C4-2B (cell line): ENCODE measurements at regions not wholly inside any gene's neighbourhood (a gene's known extent, or its start where the extent isn't known, plus 50 kb on each side); places are given as distances from the start of the nearest gene placed in this dataset.

Source experiments
- H3K27ac ChIP-seq: fragments of 450-650 bp; 2 replicates; pipeline ENCODE4 v1.5.1; 2017
- ZFX ChIP-seq: fragments of 450-650 bp; IDR thresholded peaks from 2 replicates; pipeline ENCODE4 v1.6.1; 2017
- TF ChIP-seq, protein P1 (sequence below): fragments of 450-650 bp; conservative IDR thresholded peaks from 2 replicates; pipeline ENCODE4 v1.5.1; 2017; ENCODE audit warnings: mild to moderate bottlenecking

DNA sequence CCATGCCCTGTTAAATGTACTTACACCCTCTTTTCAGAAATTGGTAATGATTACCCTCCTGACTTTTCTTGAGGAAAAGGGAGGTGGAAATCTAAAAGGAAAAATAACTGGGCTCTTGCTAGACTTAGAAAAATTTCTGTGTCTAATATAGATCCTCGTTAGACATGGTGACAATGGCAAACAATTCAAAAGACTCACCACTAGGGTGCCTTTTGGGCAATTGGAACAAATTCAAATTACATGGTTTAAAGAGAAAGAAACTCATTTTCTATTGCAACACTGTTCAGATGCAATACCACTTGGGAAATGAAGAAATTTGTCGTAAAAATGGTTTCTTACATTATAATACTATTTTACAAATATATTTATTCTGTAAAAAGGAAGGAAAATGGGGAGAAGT lies 950.1 kb downstream of the GRM8 start:
- TF ChIP-seq ZFX = no peak
- TF ChIP-seq, protein P1, sequence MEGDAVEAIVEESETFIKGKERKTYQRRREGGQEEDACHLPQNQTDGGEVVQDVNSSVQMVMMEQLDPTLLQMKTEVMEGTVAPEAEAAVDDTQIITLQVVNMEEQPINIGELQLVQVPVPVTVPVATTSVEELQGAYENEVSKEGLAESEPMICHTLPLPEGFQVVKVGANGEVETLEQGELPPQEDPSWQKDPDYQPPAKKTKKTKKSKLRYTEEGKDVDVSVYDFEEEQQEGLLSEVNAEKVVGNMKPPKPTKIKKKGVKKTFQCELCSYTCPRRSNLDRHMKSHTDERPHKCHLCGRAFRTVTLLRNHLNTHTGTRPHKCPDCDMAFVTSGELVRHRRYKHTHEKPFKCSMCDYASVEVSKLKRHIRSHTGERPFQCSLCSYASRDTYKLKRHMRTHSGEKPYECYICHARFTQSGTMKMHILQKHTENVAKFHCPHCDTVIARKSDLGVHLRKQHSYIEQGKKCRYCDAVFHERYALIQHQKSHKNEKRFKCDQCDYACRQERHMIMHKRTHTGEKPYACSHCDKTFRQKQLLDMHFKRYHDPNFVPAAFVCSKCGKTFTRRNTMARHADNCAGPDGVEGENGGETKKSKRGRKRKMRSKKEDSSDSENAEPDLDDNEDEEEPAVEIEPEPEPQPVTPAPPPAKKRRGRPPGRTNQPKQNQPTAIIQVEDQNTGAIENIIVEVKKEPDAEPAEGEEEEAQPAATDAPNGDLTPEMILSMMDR = peak; percentile 68
- H3K27ac ChIP-seq = no peak overlapping the region

GRCh38 chr7:126286317-126286716 lies 966.4 kb downstream of the GRM8 start:
- TF ChIP-seq ZFX = no peak
- TF ChIP-seq, protein P1 = no peak
- H3K27ac ChIP-seq = no peak overlapping the region

GRCh38 chr7:126236261-126236660 lies 1016.5 kb downstream of the GRM8 start:
- H3K27ac ChIP-seq = no peak overlapping the region
- TF ChIP-seq, protein P1 = no peak

GRCh38 chr7:126228356-126229061 lies 1024.2 kb downstream of the GRM8 start:
- TF ChIP-seq ZFX = no peak
- no peak overlapping the region for H3K27ac ChIP-seq

DNA sequence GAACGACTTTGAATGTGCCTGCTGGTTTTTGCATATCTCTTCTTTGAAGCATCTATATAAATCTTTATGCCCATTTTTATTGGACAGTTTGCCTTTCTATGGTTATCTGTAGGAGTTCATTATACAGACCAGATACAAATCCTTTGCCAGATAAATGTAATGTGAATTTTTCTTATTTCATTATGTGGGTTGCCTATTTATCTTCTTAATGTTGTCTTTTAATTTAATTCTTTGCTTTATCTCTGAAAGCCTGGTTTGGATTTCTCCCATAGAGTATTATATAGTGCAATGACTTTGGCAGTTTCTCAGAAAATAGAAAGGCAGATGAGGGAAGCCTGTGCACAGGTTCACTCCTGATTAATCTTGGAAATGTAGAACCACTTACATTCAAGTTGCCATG lies 1025.1 kb downstream of the GRM8 start:
- TF ChIP-seq, protein P1 = no peak
- no peak for TF ChIP-seq ZFX
- no peak overlapping the region for H3K27ac ChIP-seq

DNA sequence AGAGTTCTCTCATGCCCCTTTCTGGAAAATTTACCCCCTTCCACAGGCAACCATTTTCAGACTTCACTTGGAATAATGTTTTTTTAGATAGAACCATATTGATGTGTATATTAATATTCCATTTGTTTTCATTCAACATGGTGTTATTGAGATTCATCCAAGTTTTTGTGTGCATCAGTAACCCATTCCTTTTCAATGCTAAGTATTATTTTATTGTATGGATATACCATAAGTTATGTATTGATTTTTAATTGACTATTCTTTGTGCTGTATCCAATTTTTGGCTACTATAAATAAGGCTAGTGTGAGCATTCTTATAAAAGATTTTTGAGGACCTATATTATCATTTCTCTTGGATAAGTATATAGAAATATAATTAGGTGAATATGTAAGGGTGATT lies 1025.7 kb downstream of the GRM8 start:
- H3K27ac ChIP-seq = no peak overlapping the region
- no peak for TF ChIP-seq ZFX
- TF ChIP-seq, protein P1 = no peak

GRCh38 chr7:126223729-126224128 lies 1029.0 kb downstream of the GRM8 start:
- H3K27ac ChIP-seq = no peak overlapping the region
- TF ChIP-seq, protein P1 = no peak
- TF ChIP-seq ZFX = no peak

DNA sequence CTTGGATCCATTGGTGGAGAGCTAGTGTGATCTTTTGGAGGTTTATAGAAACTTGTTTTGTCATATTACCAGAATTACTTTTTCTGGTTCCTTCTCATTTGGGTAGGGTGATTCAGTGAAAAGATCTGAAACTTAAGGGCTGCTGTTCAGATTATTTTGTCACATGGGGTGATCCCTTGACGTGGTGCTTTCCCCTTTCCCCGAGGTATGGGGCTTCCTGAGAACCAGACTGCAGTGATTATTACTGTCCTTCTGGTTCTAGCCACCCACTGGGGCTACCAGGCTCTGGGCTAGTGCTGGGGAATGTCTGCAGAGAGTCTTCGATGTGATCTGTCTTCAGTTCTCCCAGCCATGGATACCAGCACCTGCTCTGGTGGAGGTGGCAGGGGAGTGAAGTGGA lies 1030.0 kb downstream of the GRM8 start:
- TF ChIP-seq, protein P1 = no peak
- TF ChIP-seq ZFX = no peak
- H3K27ac ChIP-seq = no peak overlapping the region
